NCI-H82 (cell line): ENCODE measurements at regions not wholly inside any gene's neighbourhood (a gene's known extent, or its start where the extent isn't known, plus 50 kb on each side); places are given as distances from the start of the nearest gene placed in this dataset.
"Not testable (repeated sequence)": the region's sequence is repeated elsewhere in the genome, so short reads cannot be mapped to it uniquely, and the experiment has no call there.

ENCODE experiments used
- DNase-seq: peaks from one replicate; lab custom pipeline; 2025; lab: John Stamatoyannopoulos, UW

GRCh38 chr2:43071599-43072550, 154.5 kb downstream of the ZFP36L2 start:
- no peak for DNase-seq

- DNase-seq, result no peak
Observed at GRCh38 chr2:43070676-43071502, 155.5 kb downstream of the ZFP36L2 start.

GRCh38 chr2:43070030-43070429, 156.4 kb downstream of the ZFP36L2 start:
- DNase-seq, result no peak

- DNase-seq, result no peak
Observed at GRCh38 chr2:43068631-43069517, 157.5 kb downstream of the ZFP36L2 start.

GRCh38 chr2:43068041-43068533, 158.3 kb downstream of the ZFP36L2 start:
- no peak for DNase-seq

- DNase-seq, result no peak
Observed at GRCh38 chr2:43067254-43068040, 159.0 kb downstream of the ZFP36L2 start.

- DNase-seq, result not testable (repeated sequence)
Observed at GRCh38 chr2:43066541-43067253, 159.7 kb downstream of the ZFP36L2 start.

- DNase-seq, result no peak
Observed at GRCh38 chr2:43065871-43066270, 160.5 kb downstream of the ZFP36L2 start.

- no peak for DNase-seq
Observed at GRCh38 chr2:43065036-43065435, 161.4 kb downstream of the ZFP36L2 start.

GRCh38 chr2:43063096-43063495, 163.3 kb downstream of the ZFP36L2 start:
- DNase-seq, result not testable (repeated sequence)

GRCh38 chr2:43062058-43062457, 164.3 kb downstream of the ZFP36L2 start:
- DNase-seq, result no peak

GRCh38 chr2:43060390-43061016, 165.9 kb downstream of the ZFP36L2 start:
- no peak for DNase-seq

- DNase-seq, result no peak
Observed at GRCh38 chr2:43059183-43059897, 167.1 kb downstream of the ZFP36L2 start.

- no peak for DNase-seq
Observed at GRCh38 chr2:43058726-43059110, 167.7 kb downstream of the ZFP36L2 start.

- no peak for DNase-seq
Observed at GRCh38 chr2:43057742-43058725, 168.4 kb downstream of the ZFP36L2 start.

- no peak for DNase-seq
Observed at GRCh38 chr2:43057026-43057741, 169.2 kb downstream of the ZFP36L2 start.

- DNase-seq, result no peak
Observed at GRCh38 chr2:43055985-43056384, 170.4 kb downstream of the ZFP36L2 start.
